GM12878 (cell line): ENCODE measurements at regions not wholly inside any gene's neighbourhood (a gene's known extent, or its start where the extent isn't known, plus 50 kb on each side); places are given as distances from the start of the nearest gene placed in this dataset.

Experiments
- ASH2L ChIP-seq: fragments of 300-600, 200-600 bp; sonication (generic); IDR thresholded peaks from 2 replicates; pipeline ENCODE4 v1.6.1; 2017; ENCODE audit warnings: low read depth, mild to moderate bottlenecking, borderline replicate concordance
- ATF7 ChIP-seq: fragments of 450-650 bp; IDR thresholded peaks from 2 replicates; pipeline ENCODE4 v1.6.1; 2016; ENCODE audit warnings: low read depth, mild to moderate bottlenecking
- BACH1 ChIP-seq: fragments of 450-650 bp; IDR thresholded peaks from 2 replicates; pipeline ENCODE4 v1.6.1; 2017; ENCODE audit warnings: mild to moderate bottlenecking, borderline replicate concordance
- BCL11A ChIP-seq: IDR thresholded peaks from 2 replicates; pipeline ENCODE4 v1.6.1; 2011; ENCODE audit warnings: low read depth, low read length
- CBX5 ChIP-seq: sonication (generic); IDR thresholded peaks from 2 replicates; pipeline ENCODE4 v1.6.1; 2016; ENCODE audit warnings: low read depth, moderate library complexity, mild to moderate bottlenecking, inconsistent platforms
- EED ChIP-seq: sonication (generic); IDR thresholded peaks from 2 replicates; pipeline ENCODE4 v1.6.1; 2016; ENCODE audit warnings: antibody characterized with exemption, low read depth
- ELK1 ChIP-seq: IDR thresholded peaks from 2 replicates; pipeline ENCODE4 v1.6.1; 2012; ENCODE audit warnings: low read depth, low read length, improper control_type of control experiment
- FOXM1 ChIP-seq: IDR thresholded peaks from 2 replicates; pipeline ENCODE4 v1.6.1; 2012; ENCODE audit warnings: low read depth, mild to moderate bottlenecking, inconsistent platforms, low read length, moderate library complexity
- IRF3 ChIP-seq: fragments of 450-650 bp; IDR thresholded peaks from 2 replicates; pipeline ENCODE4 v1.6.1; 2014; ENCODE audit warnings: mild to moderate bottlenecking
- IRF5 ChIP-seq: fragments of 450-650 bp; IDR thresholded peaks from 2 replicates; pipeline ENCODE4 v1.6.1; 2017; ENCODE audit warnings: borderline replicate concordance
- KAT2A ChIP-seq: conservative IDR thresholded peaks from 2 replicates; pipeline ENCODE4 v1.6.1; 2011; ENCODE audit warnings: low read depth, low read length; ENCODE audit not compliant: control insufficient read depth
- NFXL1 ChIP-seq: fragments of 450-650 bp; IDR thresholded peaks from 2 replicates; pipeline ENCODE4 v1.6.1; 2017; ENCODE audit warnings: antibody characterized with exemption, mild to moderate bottlenecking, borderline replicate concordance
- PAX5 ChIP-seq: IDR thresholded peaks from 2 replicates; pipeline ENCODE4 v1.6.1; 2011; ENCODE audit warnings: low read depth, low read length, borderline replicate concordance
- RB1 ChIP-seq: fragments of 450-650 bp; formaldehyde crosslinking; IDR thresholded peaks from 2 replicates; pipeline ENCODE4 v1.6.1; 2017; ENCODE audit warnings: mild to moderate bottlenecking, borderline replicate concordance
- SMAD1 ChIP-seq: fragments of 450-650 bp; IDR thresholded peaks from 2 replicates; pipeline ENCODE4 v1.6.1; 2018; ENCODE audit warnings: mild to moderate bottlenecking, low read depth; ENCODE audit not compliant: partially characterized antibody
- SRF ChIP-seq, 2 experiments: IDR thresholded peaks; 2 replicates each; pipeline ENCODE4 v1.6.1; 2011; ENCODE audit warnings: low read depth in 2 of 2, low read length in 2 of 2, mild to moderate bottlenecking in 1 of 2, moderate library complexity in 1 of 2
- TBL1XR1 ChIP-seq: IDR thresholded peaks from 2 replicates; pipeline ENCODE4 v1.6.1; 2012; ENCODE audit warnings: low read depth, low read length, improper control_type of control experiment
- ZBTB33 ChIP-seq: fragments of 450-650 bp; IDR thresholded peaks from 2 replicates; pipeline ENCODE4 v1.6.1; 2017; ENCODE audit warnings: mild to moderate bottlenecking
- ZNF592 ChIP-seq: fragments of 450-650 bp; IDR thresholded peaks from 2 replicates; pipeline ENCODE4 v1.6.1; 2017; ENCODE audit warnings: mild to moderate bottlenecking, moderate library complexity
- TF ChIP-seq, protein P1 (sequence below): fragments of 450-650 bp; IDR thresholded peaks from 2 replicates; pipeline ENCODE4 v1.6.1; 2016; ENCODE audit warnings: mild to moderate bottlenecking

- no peak for TF ChIP-seq ELK1
- TF ChIP-seq ZBTB33: no peak
- TF ChIP-seq, protein P1, sequence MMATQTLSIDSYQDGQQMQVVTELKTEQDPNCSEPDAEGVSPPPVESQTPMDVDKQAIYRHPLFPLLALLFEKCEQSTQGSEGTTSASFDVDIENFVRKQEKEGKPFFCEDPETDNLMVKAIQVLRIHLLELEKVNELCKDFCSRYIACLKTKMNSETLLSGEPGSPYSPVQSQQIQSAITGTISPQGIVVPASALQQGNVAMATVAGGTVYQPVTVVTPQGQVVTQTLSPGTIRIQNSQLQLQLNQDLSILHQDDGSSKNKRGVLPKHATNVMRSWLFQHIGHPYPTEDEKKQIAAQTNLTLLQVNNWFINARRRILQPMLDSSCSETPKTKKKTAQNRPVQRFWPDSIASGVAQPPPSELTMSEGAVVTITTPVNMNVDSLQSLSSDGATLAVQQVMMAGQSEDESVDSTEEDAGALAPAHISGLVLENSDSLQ: 0 out of 2 replicates have a peak, but pooled peaks have one; percentile 33
- no peak for TF ChIP-seq KAT2A
- TF ChIP-seq IRF5: no peak
- TF ChIP-seq ZNF592: no peak; the same call in 1 of the 2 replicates
- TF ChIP-seq NFXL1: no peak
- TF ChIP-seq SRF (IDR thresholded peaks at IDR 0.05; ENCODE audit: low read depth in 2 of 2, low read length in 2 of 2): no peak
- peak; percentile 47; the same call in 1 of the 2 replicates for TF ChIP-seq PAX5
- TF ChIP-seq IRF3: no peak
- TF ChIP-seq BCL11A: peak; percentile 57
- peak; percentile 22 for TF ChIP-seq SMAD1
- no peak for TF ChIP-seq CBX5
- 0 out of 2 replicates have a peak, but pooled peaks have one; percentile 42 for TF ChIP-seq TBL1XR1
- TF ChIP-seq ASH2L: no peak
- TF ChIP-seq RB1: no peak
- TF ChIP-seq FOXM1: no peak
- peak; percentile 80 for TF ChIP-seq EED
- TF ChIP-seq ATF7: peak; percentile 89
- TF ChIP-seq BACH1: no peak
Observed at GRCh38 chr20:53872561-53873229, 197.7 kb downstream of the BCAS1 start (continued).
